Activated CD8-positive, alpha-beta memory T cell treated with anti-CD3 and anti-CD28 coated beads, Interleukin-2, amount 50 U/mL, for 24 hours (primary cell): ENCODE measurements at regions not wholly inside any gene's neighbourhood (a gene's known extent, or its start where the extent isn't known, plus 50 kb on each side); places are given as distances from the start of the nearest gene placed in this dataset.

Experiments
- DNase-seq: peaks from one replicate; pipeline ENCODE4 v3.0.0-alpha.2; 2020; ENCODE audit errors: extremely low read depth

DNA sequence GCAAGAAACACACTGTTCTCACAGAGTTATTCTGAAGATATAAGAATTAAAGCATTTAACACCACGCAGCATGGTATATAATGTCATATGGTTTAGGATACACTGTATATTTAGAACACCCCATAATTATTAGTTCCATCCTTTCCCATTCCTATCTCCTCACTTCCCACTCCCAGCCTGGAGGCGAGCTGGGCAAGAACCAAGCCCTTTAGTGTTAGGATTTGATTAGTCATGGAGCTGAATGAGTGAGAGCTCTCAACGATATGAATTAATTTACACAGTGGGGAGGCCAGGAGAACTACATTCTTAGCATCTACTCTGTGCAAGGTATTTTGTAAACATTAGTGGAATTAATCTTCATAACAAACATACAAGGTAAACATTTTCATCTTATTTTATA lies 934.3 kb downstream of the DIAPH3 start:
- no peak for DNase-seq

DNA sequence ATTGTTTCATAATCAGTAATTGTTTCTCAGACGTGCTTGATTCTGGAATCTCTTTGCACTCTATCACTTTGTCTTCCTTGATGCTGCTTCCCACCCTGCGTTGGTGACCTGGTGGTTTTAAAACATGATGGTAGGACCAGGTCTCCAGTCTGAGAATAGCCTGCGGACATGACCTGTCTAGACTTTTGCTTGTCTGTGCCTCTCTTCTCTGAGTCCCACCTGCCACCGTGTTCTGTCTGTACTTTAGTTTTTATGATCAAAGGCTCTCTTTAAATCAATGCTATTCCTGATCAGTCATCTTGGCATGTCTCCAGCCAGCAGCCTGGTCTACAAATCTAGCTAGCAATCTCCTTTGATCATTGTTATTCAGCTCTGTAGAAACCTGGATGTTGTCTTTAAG lies 933.9 kb downstream of the DIAPH3 start:
- DNase-seq = no peak

DNA sequence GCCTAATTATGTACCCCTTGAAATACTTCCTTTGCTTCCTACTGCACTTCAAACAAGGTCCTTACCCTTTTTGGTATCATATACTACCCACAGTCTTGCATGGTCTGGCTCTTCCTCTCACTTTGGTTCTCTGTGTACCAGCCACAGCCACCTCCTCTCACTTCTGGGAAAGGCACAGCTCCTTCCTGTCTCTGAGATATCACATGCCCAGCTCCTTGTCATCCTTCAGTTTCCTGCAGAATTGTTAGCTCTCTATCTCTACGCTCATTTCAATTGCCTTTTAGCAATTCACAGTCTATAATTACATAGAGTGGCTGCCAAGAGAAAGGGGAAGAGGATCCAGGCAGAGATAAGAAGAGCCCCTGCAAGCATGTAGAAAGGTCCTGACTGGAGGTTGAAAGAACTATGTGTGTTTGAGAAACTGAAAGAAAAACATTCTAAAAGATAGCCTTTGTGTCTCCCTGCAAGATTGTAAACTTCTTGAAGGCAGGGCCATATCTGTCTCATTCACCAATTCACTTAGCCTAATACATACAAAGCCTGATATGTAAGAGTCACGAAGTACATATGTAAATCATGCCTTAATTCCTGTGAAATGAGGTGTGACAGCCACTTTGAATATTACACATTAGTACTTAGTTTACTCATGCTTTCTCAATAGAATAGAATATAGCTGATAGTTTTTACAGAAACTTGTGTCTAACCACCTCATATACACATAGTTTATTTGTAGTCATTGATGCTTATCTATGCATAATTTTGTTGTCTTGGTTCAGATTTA lies 933.1 kb downstream of the DIAPH3 start:
- DNase-seq = no peak

DNA sequence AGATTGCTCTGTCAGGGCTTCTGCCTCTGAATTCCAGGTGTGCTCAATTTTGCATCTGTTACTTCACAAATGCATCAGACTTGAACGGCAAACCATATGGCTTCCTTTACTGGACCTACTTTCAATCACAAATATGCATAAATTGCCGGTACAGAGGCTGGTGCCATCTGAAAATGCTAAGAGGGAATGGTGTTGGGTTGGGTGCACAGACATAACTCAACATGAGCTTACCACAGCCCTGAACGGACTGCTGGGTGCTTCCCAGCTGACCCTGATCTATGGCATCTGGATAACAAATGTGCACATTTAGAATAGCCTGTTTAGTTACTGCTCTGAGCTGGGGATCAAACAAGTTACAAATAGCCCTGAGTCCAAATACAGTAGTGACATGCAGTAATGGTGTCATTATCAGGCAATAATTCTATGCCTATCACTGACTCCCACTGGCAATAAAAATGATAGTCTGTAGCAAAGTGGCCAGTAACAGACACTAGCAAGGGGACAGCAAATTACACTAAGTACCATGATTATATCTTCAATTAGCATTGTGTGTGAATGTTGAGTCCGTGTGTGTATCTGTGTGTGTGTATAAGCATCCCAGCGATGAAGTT lies 927.3 kb downstream of the DIAPH3 start:
- DNase-seq = no peak

DNA sequence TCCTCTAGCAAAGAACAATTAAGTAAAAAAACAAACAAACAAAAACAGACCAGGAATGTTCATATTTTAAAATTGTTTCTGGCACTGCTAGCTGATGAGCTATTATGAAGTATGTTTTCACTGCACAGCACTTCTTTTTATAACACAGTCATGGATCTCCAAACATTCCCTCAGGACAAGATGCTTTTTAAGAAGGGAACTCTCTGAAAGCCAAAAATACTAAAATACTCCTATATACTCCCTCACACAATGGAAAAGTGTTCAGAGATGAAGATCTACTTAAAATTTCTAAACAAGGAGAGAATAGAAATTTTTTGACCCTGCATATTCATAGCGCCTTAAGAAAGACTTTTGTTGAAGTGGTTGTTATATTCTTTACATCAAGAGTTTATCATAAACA lies 926.8 kb downstream of the DIAPH3 start:
- DNase-seq = no peak

DNA sequence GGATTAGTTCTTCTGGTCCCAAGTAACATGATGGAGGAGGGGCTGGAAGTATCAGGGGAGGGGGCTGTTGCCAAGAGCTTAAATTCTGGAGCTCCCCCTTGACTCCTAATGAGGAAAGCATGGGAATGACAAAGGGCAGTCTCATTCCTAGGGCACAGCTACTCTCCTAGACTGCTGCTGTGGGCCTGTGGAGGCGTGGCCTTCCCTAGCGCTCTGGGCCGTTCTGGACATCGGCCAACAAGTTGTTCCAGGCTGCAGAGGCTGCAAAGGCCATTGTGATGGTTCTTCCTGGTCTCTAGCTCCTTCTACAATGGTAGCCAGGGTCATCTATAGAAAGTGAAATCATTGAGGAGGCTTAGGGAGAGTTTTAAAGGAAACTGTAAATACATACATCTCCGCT lies 916.6 kb downstream of the DIAPH3 start:
- no peak for DNase-seq

DNA sequence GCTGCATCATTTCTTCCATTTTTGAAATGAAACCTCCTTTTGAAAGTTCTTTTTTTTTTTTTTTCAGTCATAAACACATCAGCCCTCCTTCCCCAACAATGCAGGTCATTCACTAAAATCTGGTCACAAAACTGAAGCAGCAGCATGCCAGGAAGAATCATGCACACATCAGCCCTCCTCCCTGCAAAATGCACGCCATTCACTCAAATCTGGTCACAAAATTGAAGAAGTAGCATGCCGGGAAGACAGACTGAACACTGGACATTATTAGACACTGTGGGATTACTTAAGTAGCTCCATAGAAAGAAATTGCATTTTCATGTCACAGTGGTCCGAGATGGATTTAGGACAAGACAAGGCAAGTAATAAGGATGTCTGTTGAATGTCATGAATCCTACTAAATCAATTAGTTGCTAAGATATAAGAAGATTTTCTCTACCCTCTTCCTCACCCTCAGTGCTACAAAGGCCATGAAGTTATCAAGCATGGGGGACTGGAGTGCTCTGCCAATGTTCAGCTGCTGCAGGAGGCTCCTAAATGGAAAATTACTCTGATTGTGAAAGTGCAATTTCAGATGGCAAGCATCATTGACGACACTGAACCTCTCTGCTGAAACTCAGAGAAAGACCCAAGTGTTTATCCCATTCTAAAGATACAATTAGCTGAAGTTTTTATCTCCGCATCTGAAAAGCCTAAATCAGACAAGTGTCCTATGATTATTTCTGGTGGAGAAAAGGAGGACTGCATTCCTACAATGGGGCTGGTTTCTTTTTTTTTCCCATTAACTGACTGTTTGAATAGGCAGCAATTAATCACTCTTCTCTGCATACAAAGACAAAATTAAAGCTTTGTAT lies 913.2 kb downstream of the DIAPH3 start:
- no peak for DNase-seq

DNA sequence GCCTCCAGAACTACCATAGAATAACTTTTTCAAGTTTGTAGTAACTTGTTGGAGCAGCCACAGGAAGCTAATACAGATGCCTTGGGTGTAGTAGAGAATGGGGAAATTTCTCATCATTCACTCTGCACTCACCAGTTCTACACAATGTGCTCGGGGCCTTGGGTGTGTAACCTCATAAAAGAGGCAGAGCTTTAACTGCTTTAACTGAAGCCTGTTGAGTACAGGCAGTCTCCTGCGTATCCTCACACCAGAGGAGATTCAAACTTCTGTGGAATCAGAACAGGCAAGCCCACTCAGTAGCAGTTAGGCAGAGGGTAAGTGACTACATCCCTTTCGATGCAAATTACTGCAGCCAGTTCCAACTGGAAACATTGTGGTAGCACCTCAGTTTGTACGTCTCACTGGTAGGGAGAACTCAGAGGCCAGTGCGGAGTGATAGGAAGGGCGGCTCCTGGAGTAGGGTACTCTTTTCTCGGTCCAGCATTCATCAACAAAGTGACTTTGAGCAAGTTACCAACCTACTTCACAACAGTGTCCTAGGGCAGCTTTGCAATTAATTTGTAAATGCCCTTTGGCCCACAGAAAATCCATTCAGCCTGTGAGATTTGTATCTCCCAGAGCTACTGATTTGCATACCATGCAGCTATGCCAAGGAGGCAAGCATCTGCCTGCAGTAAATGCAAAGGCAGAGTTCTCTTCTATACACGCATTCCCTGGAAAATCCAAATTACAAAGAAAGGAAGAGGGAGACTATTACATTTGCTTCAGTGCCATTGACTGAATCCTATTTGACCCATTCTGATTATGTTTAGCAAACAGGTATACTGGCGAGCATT lies 904.3 kb downstream of the DIAPH3 start:
- DNase-seq = no peak

DNA sequence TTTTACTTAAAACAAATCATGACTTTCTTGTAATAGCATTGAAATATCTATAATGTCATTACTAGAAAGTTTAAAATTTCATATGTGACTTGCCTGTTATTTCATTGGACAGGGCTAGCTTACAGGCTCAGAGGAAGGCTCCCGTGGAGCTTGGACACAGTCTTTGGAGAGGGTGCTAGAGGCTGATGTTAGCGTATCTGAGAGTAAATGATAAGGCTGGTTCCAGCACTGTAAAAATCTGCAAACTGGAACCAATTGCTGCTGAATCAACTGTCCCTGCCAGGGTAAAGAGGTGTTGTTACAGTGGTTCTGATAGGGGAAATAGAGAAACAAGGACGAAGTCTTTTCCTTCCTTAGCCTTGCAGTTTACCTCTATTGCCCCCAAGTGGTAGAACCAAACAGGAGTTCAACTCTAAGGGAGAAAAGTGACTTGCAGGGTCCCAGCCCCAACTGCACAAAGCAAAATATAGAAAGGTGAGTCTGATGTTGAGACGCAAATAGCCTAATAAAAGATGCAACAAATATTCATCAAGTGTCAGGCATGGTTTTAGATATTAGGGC lies 901.7 kb downstream of the DIAPH3 start:
- no peak for DNase-seq

DNA sequence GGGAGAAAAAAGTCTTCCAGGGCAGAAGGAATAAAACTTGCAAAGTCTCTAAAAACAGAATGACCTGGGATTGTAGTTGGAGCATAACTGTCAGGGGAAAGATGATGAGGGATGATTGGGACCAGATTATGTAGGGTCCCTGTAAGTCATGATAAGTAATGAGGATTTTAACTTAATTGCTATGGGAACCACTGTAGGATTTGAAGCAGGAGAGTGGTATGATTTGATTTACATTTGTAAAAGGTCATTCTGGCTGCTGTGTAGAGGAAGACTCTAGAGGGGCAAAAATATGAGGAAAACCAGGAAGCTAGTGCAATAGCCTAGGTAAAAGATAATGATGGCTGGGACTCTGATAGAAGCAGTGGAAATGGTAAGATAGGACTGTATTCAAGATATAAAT lies 900.2 kb downstream of the DIAPH3 start:
- no peak for DNase-seq

DNA sequence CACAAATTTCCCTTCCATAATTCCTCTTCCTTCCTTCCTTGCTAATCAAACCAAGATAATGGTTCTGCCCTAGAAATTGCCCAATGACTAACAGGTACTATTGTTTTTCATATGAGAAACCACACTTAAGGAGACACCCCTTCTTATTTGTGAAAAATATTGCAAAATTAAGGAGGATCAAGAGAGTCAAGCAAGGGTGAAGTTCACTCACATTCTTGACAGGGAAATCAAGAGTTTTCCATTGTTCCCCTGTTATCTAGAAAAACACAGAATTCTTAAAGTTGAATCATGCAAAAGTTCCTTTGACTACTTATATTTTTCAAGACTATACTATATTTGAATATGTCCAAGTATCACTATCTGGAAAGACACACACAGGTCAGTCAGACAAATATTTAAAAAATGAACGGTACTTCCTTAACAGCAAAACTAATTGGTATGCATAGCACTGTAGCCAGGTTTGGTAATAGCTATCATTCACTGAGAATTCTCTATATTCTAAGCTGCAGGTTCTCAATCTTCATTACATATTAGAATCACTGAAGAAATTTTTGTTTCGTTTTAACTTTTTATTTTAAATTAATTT lies 897.2 kb downstream of the DIAPH3 start:
- DNase-seq = no peak

DNA sequence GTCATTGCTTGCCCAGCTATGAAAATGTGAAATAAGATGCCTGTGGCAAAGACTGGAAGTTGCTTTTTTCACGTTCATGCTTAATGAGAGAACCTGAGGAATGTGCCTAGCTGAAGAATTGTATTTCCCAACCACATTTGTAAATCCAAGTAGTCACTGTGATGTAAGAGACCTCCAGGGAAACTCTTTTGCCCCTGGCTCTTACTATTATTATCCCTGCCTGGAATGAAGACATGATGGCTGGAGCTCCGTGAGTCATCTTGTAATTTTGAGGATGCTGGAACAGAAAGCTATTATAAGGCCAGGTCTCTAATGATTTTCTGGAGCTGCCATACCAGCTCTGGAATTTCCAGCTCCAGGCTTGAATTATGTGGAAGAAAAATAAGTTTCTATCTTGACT lies 894.3 kb downstream of the DIAPH3 start:
- DNase-seq = no peak

DNA sequence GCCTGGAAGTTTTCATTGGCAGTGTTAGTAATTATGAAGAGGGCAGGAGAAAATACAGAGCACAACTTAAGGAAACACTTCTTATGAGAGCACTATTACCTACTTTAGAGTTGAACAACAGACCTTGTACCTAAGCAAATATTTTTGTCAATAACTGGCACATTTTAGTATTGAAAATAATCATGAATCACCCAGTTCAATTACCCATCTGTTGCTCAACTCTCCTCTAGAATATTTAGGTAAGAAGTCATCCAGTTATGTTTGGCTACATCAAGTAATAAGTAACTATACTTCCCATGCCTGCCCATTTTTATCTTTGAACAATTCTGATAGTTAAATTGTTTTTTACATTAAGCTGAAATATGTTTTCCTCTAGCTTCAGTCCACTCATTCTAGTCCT lies 893.4 kb downstream of the DIAPH3 start:
- no peak for DNase-seq

DNA sequence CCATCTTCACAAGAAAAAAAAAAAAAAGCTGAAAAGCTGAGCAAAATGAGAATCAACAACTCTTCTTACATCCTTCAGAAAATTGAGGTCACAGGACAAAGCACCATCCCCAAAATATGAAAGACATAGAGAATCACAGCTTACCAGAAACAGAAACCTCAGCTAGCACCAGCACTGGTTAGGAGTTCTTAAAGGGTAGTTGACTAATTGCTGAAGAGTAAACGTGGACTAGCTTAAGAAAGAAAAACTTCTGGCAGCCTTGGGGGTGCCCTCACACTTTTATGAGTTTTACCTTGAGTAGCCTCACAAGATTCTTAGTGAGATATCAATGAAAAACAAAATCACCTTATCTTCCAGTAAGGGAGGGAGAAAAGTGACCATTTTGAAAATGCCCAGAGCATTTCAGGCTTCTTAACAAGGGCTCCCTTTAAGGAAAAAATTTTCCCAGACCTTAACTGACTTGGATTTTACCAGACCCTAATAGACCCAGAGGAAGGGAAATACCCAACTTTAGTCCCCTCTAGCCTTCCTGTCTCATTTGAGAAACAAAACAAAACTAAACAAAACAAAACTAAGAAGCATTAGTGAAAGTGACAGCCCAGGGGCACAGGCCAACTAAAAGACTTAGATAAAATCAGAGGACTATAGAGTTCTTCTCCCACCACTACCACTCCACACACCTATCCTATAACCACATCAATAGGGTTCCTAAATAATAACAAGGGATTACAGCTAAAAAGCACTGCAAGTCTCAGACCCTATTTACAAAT lies 888.6 kb downstream of the DIAPH3 start:
- DNase-seq = no peak

DNA sequence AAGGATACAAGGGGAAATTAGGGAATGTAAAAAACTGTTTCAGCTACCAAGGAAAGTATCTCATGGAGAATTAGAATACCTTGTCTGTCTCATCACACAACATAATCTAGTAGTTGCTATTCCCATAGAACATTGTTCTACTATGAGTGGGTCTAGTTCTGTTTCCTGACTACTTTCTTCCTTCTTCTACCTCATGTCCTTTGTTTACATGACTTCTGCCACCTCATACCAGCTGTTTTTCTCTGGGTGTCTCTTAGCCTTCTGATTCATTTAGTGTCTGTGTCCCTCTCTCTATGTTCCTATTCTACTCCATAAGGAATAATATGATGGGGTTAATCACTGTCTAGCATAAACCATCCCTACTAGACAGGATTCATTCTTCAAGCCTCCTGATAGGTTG lies 887.3 kb downstream of the DIAPH3 start:
- DNase-seq = no peak

DNA sequence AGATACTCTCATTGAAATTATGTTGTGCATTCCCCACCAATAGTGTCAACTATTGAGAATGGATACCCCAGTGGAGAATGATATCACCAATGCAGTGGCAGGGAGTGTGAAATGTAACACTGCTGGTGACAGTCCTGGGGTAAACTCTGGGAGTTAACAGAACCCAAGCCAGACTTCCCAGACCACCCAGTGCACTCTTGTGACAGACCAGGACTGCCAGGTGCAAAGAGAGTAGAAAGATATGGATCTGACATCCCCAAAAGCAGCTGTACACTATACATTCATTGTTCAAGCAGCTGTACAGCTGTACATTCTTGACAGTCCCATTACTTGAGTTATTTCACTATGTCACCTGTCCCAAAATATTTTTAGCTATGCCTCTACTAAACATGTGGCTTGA lies 886.6 kb downstream of the DIAPH3 start:
- DNase-seq = no peak

DNA sequence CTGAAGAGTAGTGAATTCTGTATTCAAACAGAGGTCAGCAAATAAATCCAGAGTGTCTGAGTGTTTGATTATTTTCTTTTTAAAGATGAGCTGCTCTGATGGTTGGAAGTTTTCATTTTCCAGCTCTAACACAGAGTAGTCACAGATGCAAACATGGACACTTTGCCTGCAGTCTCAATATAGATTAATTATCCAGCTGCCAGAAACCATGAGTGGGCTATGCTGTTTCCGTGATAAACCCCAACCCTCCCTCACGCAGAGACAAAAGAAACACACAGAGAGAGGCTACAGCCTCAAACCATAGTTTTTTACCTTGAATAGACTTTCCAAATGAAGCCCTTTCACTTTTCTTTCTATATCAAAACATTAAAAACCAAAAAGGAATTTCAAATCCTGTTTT lies 884.7 kb downstream of the DIAPH3 start:
- DNase-seq = no peak

DNA sequence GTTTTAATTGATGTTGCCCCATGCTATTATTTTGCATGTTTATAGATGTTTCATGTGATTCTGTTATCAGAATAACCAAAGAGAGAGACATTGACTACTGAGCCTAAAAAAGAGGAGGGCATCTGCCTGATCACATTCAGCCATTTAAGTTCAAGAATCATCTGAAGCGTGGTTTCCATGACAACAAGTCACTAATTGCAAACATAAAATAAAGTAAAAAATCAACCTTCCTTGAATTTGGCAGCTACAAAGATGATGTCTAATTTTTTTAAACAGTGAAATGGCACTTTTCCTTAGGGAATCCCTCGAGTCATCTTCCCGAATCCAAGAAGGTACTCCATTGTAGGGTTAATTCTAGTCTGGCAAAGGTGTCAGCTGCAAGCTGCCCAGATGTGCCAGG lies 884.2 kb downstream of the DIAPH3 start:
- no peak for DNase-seq

DNA sequence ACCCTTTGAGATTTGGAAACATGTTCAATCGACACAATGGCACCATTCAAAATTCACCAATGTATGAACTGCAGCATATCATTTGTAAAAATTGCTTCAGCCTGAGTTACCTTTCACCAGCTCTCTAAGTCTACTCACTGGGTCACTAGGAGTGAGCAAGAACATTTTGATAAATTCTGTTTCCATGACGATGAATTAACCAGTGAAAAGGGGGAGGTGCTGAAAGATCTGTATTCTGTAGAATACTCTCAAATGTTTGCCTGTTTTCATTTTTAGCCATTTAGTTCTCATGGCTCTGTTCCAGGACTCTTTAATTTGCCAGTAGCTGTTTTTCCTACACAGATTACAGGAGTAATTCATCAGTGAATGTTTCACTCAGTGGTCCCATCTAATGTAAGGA lies 883.4 kb downstream of the DIAPH3 start:
- no peak for DNase-seq

DNA sequence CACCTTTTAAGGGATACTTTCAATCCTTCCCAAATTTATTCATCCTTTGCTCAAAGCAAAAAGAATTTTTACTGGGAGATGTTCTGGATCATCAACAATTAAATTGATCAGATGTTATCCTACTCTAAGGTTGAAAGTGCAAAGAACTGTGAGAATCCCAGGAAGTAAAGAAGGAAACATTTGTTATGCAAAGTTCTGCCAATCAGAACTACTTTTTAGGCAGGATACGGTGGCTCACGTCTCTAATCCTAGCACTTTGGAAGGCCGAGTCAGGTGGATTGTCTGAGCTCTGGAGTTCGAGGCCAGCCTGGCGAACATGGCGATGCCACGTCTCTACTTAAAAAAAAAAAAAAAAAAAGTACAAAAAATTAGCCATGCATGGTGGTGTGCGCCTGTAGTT lies 882.3 kb downstream of the DIAPH3 start:
- no peak for DNase-seq
